GM19452 (cell line): ENCODE measurements at regions not wholly inside any gene's neighbourhood (a gene's known extent, or its start where the extent isn't known, plus 50 kb on each side); places are given as distances from the start of the nearest gene placed in this dataset.
"Not testable (repeated sequence)": the region's sequence is repeated elsewhere in the genome, so short reads cannot be mapped to it uniquely, and the experiment has no call there.

Source experiments
- ATAC-seq: cut with Tn5 transposase; IDR thresholded peaks from one replicate; pipeline ENCODE4 v1.9.1; 2021; ENCODE audit not compliant: unreplicated experiment

GRCh38 chr6:168369786-168370185, 50.2 kb upstream of the DACT2 start:
- ATAC-seq: no peak

DNA sequence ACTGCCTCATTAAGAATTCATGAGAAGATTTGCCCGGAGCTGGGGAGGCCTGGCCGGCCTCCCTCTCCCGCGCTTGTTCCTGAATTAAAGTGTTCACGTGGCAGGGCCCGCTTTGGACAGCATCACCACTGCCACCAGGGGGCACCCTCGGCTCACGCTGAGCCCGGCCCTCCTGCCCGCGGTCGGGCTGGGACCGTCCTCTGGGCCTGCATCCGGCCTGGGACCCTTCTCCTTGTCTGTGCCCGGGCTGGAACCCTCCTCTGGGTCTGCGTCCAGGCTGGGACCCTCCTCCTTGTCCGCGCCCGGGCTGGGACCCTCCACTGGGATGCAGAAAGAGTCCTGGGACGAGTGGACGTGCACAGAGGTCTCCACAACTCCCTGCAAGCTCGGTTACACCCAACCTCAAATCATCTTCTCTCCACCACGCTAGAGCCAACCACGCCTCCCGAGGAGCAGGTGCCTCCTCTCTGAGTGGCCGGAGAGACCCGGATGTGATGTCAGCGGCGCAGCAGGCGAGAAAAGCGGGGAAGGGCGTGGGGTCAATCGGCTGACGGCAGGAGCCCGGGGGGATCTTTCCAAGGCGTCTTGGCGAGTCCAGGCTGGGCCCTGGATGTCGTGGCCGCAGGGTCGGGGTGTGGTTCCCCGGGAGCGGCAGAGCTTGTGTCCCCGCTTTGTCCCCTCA, 50.9 kb upstream of the DACT2 start:
- ATAC-seq: peak; percentile 66

- no peak for ATAC-seq
These were observed 51.6 kb upstream of the DACT2 start for GRCh38 chr6:168371185-168371584.

- ATAC-seq: no peak
These were observed 52.0 kb upstream of the DACT2 start for GRCh38 chr6:168371618-168371980.

DNA sequence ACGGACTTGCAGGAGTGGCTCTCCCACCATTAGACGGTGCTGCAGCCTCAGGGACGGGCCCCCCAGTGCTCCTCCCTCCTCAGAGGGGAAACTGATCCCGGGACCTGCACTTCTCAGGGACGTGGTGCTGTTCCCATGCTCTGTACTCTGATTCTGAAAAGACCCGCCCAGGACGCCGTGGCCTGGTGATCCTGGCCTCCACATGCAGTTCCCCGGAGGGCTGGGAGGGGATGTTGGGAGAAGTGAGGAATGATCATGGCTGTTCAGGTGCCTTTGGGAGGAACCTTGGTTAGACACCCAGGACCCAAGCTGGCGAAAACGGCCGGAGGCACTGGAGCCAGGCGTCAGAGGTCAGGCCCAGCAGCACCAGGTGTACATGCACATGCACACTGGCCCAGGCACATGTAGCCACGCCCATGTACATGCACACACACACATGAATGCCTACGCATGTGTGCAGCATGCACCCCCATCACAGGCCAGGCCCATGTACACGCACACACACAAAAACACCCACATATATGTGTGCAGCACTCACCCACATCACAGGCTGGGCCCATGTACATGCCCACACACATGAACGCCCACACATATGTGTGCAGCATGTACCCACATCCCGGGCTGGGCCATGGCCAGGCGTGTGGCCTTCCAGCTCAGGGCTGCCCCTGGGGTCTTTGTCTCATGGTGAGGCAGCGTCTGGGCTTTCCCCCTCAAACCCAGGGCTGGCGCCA, 52.6 kb upstream of the DACT2 start:
- ATAC-seq: no peak

- no peak for ATAC-seq
These were observed 53.3 kb upstream of the DACT2 start for GRCh38 chr6:168372889-168373288.

GRCh38 chr6:168373389-168373788, 53.8 kb upstream of the DACT2 start:
- ATAC-seq: no peak

DNA sequence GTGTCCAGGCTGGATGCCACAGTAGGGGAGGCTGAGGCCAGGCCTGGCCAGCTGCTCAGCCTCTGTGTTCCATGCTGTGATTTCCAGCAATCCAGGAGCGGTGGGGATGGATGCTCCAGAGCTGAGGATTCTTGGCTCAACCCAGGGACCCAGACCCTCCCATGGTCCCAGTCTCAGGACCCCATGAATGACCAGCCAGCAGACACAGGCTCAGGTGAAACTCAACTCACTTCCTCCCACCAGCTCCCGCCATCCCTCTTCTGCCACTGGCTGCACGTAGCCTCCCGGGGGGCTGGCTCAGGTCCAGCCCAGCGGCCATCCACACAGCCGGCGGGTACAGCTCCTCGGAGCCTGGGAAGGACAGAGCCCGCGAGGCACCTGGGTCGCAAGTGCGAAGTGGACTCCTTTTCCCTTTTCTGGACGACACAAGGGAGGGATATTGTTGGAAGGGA, 54.5 kb upstream of the DACT2 start:
- ATAC-seq: no peak

- ATAC-seq: no peak
These were observed 55.0 kb upstream of the DACT2 start for GRCh38 chr6:168374541-168375071.

GRCh38 chr6:168376120-168376519, 56.5 kb upstream of the DACT2 start:
- no peak for ATAC-seq

- ATAC-seq: no peak
These were observed 57.4 kb upstream of the DACT2 start for GRCh38 chr6:168376811-168377483.

GRCh38 chr6:168377484-168377855, 57.9 kb upstream of the DACT2 start:
- no peak for ATAC-seq

GRCh38 chr6:168377856-168378832, 58.6 kb upstream of the DACT2 start:
- no peak for ATAC-seq

DNA sequence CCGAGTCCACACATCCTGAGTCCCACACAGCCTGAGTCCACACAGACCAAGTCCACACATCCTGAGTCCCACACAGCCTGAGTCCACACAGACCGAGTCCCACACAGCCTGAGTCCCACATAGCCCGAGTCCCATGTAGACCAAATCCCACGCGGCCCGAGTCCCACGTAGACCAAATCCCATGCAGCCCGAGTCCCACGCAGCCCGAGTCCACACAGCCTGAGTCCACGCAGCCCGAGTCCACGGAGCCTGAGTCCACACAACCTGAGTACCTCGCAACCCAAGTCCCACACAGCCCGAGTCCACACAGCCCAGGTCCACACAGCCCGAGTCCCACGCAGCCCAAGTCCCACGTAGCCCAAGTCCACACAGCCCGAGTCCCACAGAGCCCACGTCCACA, 60.0 kb upstream of the DACT2 start:
- not testable (repeated sequence) for ATAC-seq

DNA sequence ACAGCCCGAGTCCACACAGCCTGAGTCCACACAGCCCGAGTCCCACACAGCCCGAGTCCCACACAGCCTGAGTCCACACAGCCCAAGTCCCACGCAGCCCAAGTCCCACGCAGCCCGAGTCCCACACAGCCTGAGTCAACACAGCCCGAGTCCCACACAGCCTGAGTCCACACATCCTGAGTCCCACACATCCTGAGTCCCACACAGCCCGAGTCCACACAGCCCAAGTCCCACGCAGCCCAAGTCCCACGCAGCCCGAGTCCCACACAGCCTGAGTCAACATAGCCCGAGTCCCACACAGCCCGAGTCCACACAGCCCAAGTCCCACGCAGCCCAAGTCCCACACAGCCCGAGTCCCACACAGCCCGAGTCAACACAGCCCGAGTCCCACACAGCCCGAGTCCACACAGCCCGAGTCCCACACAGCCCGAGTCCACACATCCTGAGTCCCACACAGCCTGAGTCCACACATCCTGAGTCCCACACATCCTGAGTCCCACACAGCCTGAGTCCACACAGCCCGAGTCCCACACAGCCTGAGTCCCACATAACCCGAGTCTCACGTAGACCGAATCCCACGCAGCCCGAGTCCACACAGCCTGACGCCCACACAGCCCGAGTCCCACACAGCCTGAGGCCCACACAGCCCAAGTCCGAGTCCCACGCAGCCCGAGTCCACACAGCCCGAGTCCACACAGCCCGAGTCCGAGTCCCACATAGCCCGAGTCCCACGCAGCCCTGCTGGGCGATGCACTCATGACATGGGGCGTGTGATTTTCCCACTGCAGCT, 60.6 kb upstream of the SMOC2 start:
- not testable (repeated sequence) for ATAC-seq

GRCh38 chr6:168380956-168381605, 59.9 kb upstream of the SMOC2 start:
- no peak for ATAC-seq

GRCh38 chr6:168381726-168382458, 59.1 kb upstream of the SMOC2 start:
- ATAC-seq: no peak

- no peak for ATAC-seq
These were observed 57.7 kb upstream of the SMOC2 start for GRCh38 chr6:168383062-168383854.
